Activated CD8-positive, alpha-beta memory T cell treated with anti-CD3 and anti-CD28 coated beads, Interleukin-2, amount 50 U/mL, for 24 hours (primary cell): ENCODE measurements at regions not wholly inside any gene's neighbourhood (a gene's known extent, or its start where the extent isn't known, plus 50 kb on each side); places are given as distances from the start of the nearest gene placed in this dataset.
"Not testable (repeated sequence)": the region's sequence is repeated elsewhere in the genome, so short reads cannot be mapped to it uniquely, and the experiment has no call there.

ENCODE experiments used
- DNase-seq: peaks from one replicate; pipeline ENCODE4 v3.0.0-alpha.2; 2020; ENCODE audit errors: extremely low read depth

GRCh38 chr5:158064334-158065123 lies 205.6 kb upstream of the CLINT1 start:
- DNase-seq, result no peak

DNA sequence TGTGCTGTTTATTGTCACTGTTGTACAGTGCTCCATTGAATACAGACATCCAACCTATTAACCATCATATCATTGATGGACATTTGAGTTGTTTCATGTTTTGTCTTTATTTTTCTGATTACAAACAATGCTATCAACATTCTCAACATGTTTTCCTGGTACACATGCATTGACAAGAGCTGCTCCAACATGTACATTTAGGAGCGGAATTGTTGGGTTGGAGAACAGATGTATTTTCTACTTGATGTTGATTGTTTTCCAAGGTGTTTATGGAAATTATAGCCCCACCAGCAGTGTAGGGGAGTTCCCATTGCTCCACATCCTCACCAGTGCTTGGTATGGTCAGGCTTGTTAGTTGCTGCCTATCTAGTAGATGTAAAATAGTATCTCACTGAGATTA lies 204.1 kb upstream of the CLINT1 start:
- DNase-seq, result no peak

GRCh38 chr5:158061451-158061850 lies 202.5 kb upstream of the CLINT1 start:
- no peak for DNase-seq

DNA sequence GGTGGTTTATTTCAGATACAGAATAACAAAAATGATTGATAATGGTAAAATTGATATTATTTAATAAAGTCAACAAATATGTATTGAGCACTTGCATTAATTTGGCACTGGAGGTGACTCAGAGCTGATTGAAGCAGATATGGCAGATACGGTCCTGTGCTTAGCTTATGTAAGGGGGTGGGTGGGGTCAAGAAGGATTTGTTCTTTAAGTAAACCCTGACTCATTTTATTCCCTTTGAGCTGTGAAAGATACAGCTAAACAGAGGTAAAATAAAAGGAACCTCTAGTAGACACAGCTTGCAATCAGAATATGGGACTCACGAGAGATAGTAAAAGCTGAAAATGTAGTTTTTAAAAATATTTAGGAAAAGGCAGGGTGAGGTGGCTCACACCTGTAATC lies 201.3 kb upstream of the CLINT1 start:
- no peak for DNase-seq

- no peak for DNase-seq
Observed at GRCh38 chr5:158058208-158059120, 199.5 kb upstream of the CLINT1 start.

DNA sequence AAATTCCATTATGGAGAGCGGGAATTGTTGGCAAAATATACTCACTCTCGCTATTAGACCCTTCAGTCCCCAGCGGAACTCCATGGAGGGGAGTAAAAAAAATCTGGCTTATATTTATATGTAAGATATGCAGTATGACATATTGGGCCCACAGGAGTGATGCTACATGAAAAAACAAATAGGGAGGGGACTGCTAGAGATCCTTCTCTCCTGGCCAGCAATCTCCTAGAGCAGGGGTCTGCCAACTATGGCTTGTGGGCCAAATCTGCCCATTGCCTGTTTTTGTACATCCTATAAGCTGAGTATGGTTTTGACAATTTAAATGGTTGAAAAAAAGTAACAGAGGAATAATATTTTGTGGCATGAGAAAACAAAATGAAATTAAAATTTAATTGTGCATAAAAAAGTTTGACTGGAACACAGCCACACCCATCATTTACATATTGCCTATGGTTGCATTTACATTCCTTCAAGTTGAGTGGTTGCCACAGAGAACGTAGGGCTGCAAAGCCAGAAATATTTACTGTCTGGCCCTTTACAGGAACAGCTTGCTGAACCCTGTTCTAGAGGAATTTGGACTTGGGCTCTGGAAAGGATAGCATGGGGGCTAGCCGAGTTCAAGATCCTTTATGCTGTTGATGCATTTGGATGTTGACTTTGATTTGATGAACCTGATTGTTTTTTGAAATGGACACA lies 197.3 kb upstream of the CLINT1 start:
- no peak for DNase-seq

GRCh38 chr5:158055111-158055501 lies 196.2 kb upstream of the CLINT1 start:
- DNase-seq, result no peak

GRCh38 chr5:158054223-158055110 lies 195.5 kb upstream of the CLINT1 start:
- DNase-seq, result no peak

- no peak for DNase-seq
Observed at GRCh38 chr5:158051036-158051435, 192.1 kb upstream of the CLINT1 start.

DNA sequence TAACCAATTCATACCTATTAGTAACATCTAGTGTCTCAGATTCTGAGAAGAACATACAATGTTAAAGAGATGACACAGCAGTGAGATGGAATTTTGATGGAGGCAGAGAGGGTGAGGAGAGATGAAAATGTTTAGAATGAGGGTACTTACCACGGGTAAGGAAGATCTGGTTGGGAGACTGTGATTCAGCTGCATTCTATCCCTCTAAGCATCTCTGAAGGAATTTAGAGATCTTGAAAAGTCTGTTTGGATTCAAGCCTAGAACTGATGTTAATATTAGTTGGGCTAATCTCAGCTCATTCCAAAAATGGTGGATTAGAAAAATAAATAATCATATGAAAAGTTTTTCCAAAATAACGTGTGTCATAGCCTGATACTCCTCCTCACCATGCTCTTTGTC lies 191.5 kb upstream of the CLINT1 start:
- DNase-seq, result no peak

GRCh38 chr5:158049459-158049858 lies 190.5 kb upstream of the CLINT1 start:
- no peak for DNase-seq

DNA sequence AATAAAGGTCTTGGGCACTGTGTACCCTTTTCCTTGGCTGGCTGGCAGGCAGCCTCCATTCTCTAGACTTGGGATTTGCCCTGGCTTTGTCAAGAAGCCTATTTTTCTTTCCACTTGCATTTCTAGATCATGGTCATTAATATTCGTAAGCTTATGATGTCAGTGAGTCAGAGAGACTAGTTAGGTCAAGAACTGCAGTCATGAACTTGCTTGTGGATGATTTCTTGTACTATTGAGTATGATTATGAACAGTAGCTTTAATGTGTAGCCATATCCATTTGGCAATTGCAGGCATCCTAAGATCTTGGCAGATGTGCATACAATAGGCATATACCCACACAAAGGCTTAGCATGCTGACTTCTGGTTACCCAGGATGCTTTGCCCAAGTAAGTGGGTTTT lies 186.8 kb upstream of the CLINT1 start:
- no peak for DNase-seq

GRCh38 chr5:158039911-158040347 lies 181.0 kb upstream of the CLINT1 start:
- DNase-seq, result no peak

- DNase-seq, result no peak
Observed at GRCh38 chr5:158039441-158039840, 180.5 kb upstream of the CLINT1 start.

- not testable (repeated sequence) for DNase-seq
Observed at GRCh38 chr5:158036983-158037595, 178.1 kb upstream of the CLINT1 start.

GRCh38 chr5:158034586-158034985 lies 175.6 kb upstream of the CLINT1 start:
- DNase-seq, result not testable (repeated sequence)

DNA sequence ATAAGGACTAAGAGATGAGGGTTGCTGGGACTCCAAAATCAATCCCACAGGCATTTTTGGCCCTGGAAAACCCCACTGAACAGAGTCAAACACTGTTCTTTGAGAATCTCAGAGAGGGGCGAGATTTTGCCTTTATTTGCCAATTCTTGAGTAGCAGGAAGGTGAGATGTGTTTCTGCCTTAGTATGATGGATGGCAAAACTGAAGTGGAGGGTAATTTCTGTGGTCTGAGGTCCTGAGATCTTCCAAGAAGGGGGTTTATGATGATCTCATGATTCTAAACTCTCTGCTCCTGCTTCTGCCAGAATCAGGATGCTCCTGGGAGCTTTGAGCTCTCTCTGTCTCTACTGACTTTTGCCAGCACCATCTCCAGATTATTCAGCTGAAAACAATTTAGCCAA lies 174.8 kb upstream of the CLINT1 start:
- no peak for DNase-seq

DNA sequence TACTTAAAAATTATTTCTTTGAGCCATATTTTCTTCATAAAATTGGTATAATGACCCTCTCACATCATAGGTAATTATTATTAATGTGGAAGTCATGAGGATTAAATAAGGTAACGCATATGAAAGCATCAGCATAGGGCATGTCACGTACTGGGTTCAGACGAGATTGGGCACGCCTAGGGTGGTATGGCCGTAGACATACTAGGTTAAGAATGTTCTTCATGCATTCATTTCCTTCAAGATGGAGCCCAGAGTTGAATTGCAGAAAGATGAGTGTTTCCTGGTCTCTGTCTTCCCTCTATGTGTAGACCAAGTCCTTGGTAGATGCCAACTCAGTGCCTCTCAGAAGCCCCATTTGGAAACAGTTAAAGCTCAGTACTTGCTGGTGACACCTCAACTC lies 174.1 kb upstream of the CLINT1 start:
- no peak for DNase-seq

GRCh38 chr5:158032246-158032645 lies 173.3 kb upstream of the CLINT1 start:
- DNase-seq, result no peak

DNA sequence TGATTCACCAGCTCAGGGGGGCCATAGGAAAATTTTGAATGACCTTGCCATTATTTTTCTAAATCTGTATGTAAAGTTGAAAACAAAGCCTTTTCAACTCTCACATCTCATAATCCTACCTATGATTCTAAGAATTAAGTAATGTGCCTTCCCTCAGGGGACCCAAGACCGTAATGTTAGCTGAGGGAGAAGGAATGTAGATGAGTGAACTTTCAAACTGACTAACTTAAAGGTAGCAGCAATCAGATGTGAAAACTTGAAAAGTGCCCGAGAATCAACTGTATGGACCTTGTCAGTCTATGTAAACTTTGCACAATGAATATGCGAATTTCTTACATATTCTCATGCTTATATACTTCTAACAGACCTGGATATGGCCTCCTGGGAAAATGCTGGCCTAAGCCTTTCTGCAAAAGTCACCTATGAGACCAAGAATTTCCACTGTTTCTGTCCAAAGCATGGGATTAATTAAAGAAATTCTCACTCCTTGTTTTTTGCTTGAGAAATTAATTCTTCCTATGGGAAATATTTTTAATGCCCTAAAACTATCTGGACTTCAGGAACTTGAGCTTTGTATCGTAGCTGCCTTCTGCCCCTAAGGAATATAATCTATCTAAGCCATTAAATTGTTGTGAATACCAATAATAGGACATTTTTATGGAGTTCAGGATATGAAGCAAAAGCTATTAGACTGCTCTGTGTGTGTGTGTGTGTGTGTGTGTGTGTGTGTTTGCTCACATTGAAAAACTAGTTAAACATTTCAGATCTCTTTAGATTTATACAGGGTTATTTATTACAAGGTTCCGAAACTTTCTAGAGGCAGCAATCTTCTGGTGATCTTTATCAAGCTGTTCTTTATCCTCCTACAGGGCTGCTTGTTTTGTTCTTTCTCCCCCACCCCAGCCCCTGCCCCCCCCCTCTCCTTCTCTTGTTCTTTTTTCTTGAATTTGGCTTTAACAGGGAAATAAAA lies 169.1 kb upstream of the CLINT1 start:
- no peak for DNase-seq
